ENCODE measurements at regions not wholly inside any gene's neighbourhood (a gene's known extent, or its start where the extent isn't known, plus 50 kb on each side); places are given as distances from the start of the nearest gene placed in this dataset.

DNA sequence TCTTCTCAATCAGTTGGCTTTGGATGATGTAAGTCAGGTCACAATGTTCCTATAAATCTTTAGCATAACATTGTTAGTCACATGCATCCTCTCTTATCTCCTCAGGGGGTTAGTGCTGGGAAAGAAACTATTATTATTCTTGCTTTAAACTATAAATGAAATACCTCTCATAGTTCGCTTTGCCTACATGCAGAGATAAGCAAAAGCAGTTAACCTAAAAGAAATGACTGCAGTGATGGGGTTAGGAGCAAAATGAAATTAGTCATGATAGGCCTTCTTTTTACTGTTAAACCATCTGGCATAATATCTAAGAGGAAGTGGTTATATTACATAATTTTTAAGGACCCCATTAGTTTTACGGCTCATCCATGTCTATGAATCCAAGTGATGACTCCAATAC lies 91.7 kb upstream of the IGSF10 start:
- Histone ChIP-seq H3K4me1 (ENCODE audit: control insufficient read depth in 2 of 2, insufficient read depth in 2 of 2, low read length in 2 of 2) (no peaks in the 10 kb centered on the region), H3K36me3 (ENCODE audit: control insufficient read depth in 2 of 2, insufficient read depth in 2 of 2, low read length in 1 of 2) (no peaks in the 10 kb centered on the region), H3K27me3 (ENCODE audit: control insufficient read depth in 2 of 2, insufficient read depth in 1 of 2, low read length in 1 of 2) (no peaks in the 10 kb centered on the region), H3K4me3 (ENCODE audit: low read length in 2 of 2) (no peak overlapping the region), H3K27ac (ENCODE audit: low read depth in 1 of 2, low read length in 1 of 2) (no peak overlapping the region), H3K9me3 (ENCODE audit: control insufficient read depth in 2 of 2, insufficient read depth in 1 of 2, low read length in 1 of 2) (no peaks in the 10 kb centered on the region)
- DNase-seq (ENCODE audit: low read depth in 6 of 9, low spot score in 9 of 9): no peak
- WGBS: 98% methylated on average over 2 of the region's 2 CpGs

DNA sequence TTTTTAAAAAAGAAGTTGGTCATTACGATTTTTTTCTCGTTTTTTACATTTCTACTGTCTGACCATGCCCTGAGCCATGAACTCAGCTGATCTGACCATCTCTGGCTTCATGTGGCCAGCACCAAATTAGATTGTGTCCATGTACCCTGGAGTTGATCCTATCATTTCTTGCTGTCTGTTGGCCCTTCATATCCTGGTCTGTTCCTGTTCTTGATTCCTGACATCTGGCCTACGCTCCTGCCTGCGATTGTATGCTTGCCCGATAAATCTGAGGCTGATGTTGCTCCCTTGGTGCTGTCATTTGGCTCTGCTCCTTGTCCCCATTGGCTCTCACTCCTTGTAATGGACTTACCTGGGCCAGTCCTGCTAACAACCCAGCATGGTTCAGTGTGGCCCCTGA lies 89.8 kb upstream of the IGSF10 start:
- H3K4me3 ChIP-seq (ENCODE audit: low read length in 2 of 2): no peak overlapping the region
- H3K36me3 ChIP-seq (ENCODE audit: control insufficient read depth in 2 of 2, insufficient read depth in 2 of 2, low read length in 1 of 2): no peaks in the 10 kb centered on the region
- WGBS: 95% methylated on average over 5 of the region's 5 CpGs
- no peak overlapping the region for H3K27ac ChIP-seq (ENCODE audit: low read depth in 1 of 2, low read length in 1 of 2)
- no peaks in the 10 kb centered on the region for H3K4me1 ChIP-seq (ENCODE audit: control insufficient read depth in 2 of 2, insufficient read depth in 2 of 2, low read length in 2 of 2)
- no peaks in the 10 kb centered on the region for H3K27me3 ChIP-seq (ENCODE audit: control insufficient read depth in 2 of 2, insufficient read depth in 1 of 2, low read length in 1 of 2)
- DNase-seq (ENCODE audit: low read depth in 6 of 9, low spot score in 9 of 9): no peak
- H3K9me3 ChIP-seq (ENCODE audit: control insufficient read depth in 2 of 2, insufficient read depth in 1 of 2, low read length in 1 of 2): no peaks in the 10 kb centered on the region

DNA sequence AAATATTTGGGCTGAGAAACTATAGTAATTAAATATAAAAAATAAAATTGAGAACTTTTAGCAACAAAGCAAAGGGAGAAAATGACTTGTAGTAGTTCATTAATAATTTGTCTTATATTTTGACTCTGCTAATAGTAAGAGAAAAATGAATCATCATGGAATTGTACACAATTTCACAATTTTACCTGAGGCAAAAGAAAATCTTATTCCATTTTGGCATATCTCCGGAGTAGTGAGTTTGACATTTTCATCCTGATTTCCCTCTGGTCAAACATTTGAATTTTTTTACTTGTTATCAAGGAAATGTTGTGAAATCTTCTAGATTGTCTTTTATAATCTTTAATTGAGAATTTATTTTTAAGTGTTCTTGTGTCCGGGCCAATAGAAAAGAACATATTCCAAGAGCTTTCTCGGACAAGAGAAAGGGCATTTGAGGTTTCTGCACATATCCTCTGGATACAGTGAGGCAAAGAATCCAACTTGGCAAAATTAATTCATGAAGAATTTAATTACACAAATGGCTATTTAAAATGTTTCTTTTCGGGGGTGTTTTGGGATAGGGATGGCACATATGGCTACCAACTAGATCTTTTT lies 89.3 kb upstream of the IGSF10 start:
- Histone ChIP-seq H3K4me3 (ENCODE audit: low read length in 2 of 2) (no peak overlapping the region), H3K9me3 (ENCODE audit: control insufficient read depth in 2 of 2, insufficient read depth in 1 of 2, low read length in 1 of 2) (no peaks in the 10 kb centered on the region), H3K36me3 (ENCODE audit: control insufficient read depth in 2 of 2, insufficient read depth in 2 of 2, low read length in 1 of 2) (no peaks in the 10 kb centered on the region), H3K27me3 (ENCODE audit: control insufficient read depth in 2 of 2, insufficient read depth in 1 of 2, low read length in 1 of 2) (no peaks in the 10 kb centered on the region), H3K4me1 (ENCODE audit: control insufficient read depth in 2 of 2, insufficient read depth in 2 of 2, low read length in 2 of 2) (no peaks in the 10 kb centered on the region), H3K27ac (ENCODE audit: low read depth in 1 of 2, low read length in 1 of 2) (no peak overlapping the region)
- DNase-seq (ENCODE audit: low read depth in 6 of 9, low spot score in 9 of 9): no peak
- 95% methylated on average over 4 of the region's 4 CpGs for WGBS

DNA sequence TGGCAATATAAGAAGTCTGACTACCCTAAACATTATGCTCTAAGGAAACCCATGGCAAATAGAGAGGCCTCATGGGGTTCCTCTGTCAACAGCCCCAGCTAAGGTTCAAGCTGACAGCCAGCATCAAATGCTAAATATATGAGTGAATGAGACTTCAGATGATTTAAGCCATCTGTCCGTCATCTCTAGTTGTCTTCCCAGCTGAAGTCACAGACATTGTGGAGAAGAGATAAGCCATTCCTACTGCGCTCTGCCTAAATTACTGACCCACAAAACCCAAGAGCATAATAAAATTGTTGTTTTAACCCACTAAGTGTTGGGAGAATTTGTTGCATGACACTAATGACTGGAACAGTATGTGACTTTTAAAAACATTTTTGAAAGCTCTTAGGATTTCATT lies 87.3 kb upstream of the IGSF10 start:
- H3K4me1 ChIP-seq (ENCODE audit: control insufficient read depth in 2 of 2, insufficient read depth in 2 of 2, low read length in 2 of 2): no peaks in the 10 kb centered on the region
- H3K9me3 ChIP-seq (ENCODE audit: control insufficient read depth in 2 of 2, insufficient read depth in 1 of 2, low read length in 1 of 2): no peaks in the 10 kb centered on the region
- H3K36me3 ChIP-seq (ENCODE audit: control insufficient read depth in 2 of 2, insufficient read depth in 2 of 2, low read length in 1 of 2): no peaks in the 10 kb centered on the region
- no peaks in the 10 kb centered on the region for H3K27me3 ChIP-seq (ENCODE audit: control insufficient read depth in 2 of 2, insufficient read depth in 1 of 2, low read length in 1 of 2)
- no peak overlapping the region for H3K27ac ChIP-seq (ENCODE audit: low read depth in 1 of 2, low read length in 1 of 2)
- H3K4me3 ChIP-seq (ENCODE audit: low read length in 2 of 2): no peak overlapping the region
- WGBS: 92% methylated on average over 2 of the region's 2 CpGs
- no peak for DNase-seq (ENCODE audit: low read depth in 6 of 9, low spot score in 9 of 9)

DNA sequence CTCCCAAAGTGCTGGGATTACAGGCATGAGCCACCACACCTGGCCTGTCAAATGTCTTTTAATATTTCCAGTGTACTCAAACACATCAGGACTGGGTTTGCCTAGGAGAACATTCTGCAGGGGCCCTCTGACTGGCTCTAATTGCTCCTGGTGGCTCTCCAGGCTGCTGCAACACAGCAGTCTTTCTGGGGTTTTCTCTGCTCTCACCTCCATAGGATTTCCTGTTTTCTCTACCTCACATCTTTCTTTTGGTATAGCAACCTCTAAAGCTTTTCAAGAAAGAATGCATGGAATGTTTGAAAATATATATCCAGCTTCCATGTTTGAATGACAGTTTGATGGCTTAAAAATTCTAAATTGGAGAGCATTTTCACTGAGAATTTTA lies 83.3 kb upstream of the IGSF10 start:
- Histone ChIP-seq H3K36me3 (ENCODE audit: control insufficient read depth in 2 of 2, insufficient read depth in 2 of 2, low read length in 1 of 2) (no peaks in the 10 kb centered on the region), H3K27me3 (ENCODE audit: control insufficient read depth in 2 of 2, insufficient read depth in 1 of 2, low read length in 1 of 2) (no peaks in the 10 kb centered on the region), H3K9me3 (ENCODE audit: control insufficient read depth in 2 of 2, insufficient read depth in 1 of 2, low read length in 1 of 2) (no peaks in the 10 kb centered on the region), H3K4me3 (ENCODE audit: low read length in 2 of 2) (no peak overlapping the region), H3K4me1 (ENCODE audit: control insufficient read depth in 2 of 2, insufficient read depth in 2 of 2, low read length in 2 of 2) (no peaks in the 10 kb centered on the region), H3K27ac (ENCODE audit: low read depth in 1 of 2, low read length in 1 of 2) (no peak overlapping the region)
- DNase-seq (ENCODE audit: low read depth in 6 of 9, low spot score in 9 of 9): no peak

DNA sequence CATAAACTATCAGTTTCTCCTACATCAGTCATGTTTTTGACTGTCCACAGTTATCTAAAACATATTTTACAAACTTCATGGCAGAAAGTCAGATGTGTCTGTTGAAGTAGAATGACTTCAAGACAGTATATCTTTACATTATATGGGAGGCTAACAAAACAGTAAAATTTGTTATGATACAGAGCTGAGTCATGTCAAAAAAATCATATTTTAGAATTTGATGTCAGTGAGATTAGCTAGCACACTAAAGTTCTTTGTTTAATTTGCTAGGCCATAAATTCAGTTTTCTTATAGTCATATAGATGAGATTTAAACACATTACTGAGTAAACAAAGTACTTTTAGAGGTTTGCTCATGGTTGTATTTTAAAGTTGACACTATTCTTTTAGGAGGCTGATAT lies 80.3 kb upstream of the IGSF10 start:
- Histone ChIP-seq H3K4me1 (ENCODE audit: control insufficient read depth in 2 of 2, insufficient read depth in 2 of 2, low read length in 2 of 2) (no peaks in the 10 kb centered on the region), H3K36me3 (ENCODE audit: control insufficient read depth in 2 of 2, insufficient read depth in 2 of 2, low read length in 1 of 2) (no peaks in the 10 kb centered on the region), H3K27me3 (ENCODE audit: control insufficient read depth in 2 of 2, insufficient read depth in 1 of 2, low read length in 1 of 2) (no peaks in the 10 kb centered on the region), H3K4me3 (ENCODE audit: low read length in 2 of 2) (no peak overlapping the region), H3K9me3 (ENCODE audit: control insufficient read depth in 2 of 2, insufficient read depth in 1 of 2, low read length in 1 of 2) (no peaks in the 10 kb centered on the region), H3K27ac (ENCODE audit: low read depth in 1 of 2, low read length in 1 of 2) (no peak overlapping the region)
- no peak for DNase-seq (ENCODE audit: low read depth in 6 of 9, low spot score in 9 of 9)

DNA sequence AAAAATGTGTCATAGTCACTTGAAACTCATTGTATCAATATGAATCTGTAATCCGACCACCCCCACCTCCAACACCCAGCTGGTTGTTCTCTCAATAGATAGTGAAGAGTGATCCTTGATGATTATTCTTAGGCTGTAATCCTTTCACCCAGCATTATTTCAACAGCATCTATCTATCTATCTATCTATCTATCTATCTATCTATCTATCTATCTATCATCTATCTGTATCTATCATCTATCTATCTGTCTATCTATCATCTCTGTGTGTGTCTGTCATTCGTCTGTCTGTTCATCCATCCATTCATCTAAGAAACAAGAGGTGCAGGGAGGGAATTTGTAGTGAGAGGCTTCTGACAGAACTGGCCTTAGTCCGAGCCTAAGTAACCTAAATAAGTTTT lies 78.7 kb upstream of the IGSF10 start:
- H3K27ac ChIP-seq (ENCODE audit: low read depth in 1 of 2, low read length in 1 of 2): no peak overlapping the region
- no peak overlapping the region for H3K4me3 ChIP-seq (ENCODE audit: low read length in 2 of 2)
- 95% methylated on average over 3 of the region's 3 CpGs for WGBS
- H3K27me3 ChIP-seq (ENCODE audit: control insufficient read depth in 2 of 2, insufficient read depth in 1 of 2, low read length in 1 of 2): no peaks in the 10 kb centered on the region
- DNase-seq (ENCODE audit: low read depth in 6 of 9, low spot score in 9 of 9): no peak
- no peaks in the 10 kb centered on the region for H3K4me1 ChIP-seq (ENCODE audit: control insufficient read depth in 2 of 2, insufficient read depth in 2 of 2, low read length in 2 of 2)
- H3K36me3 ChIP-seq (ENCODE audit: control insufficient read depth in 2 of 2, insufficient read depth in 2 of 2, low read length in 1 of 2): no peaks in the 10 kb centered on the region
- no peaks in the 10 kb centered on the region for H3K9me3 ChIP-seq (ENCODE audit: control insufficient read depth in 2 of 2, insufficient read depth in 1 of 2, low read length in 1 of 2)

DNA sequence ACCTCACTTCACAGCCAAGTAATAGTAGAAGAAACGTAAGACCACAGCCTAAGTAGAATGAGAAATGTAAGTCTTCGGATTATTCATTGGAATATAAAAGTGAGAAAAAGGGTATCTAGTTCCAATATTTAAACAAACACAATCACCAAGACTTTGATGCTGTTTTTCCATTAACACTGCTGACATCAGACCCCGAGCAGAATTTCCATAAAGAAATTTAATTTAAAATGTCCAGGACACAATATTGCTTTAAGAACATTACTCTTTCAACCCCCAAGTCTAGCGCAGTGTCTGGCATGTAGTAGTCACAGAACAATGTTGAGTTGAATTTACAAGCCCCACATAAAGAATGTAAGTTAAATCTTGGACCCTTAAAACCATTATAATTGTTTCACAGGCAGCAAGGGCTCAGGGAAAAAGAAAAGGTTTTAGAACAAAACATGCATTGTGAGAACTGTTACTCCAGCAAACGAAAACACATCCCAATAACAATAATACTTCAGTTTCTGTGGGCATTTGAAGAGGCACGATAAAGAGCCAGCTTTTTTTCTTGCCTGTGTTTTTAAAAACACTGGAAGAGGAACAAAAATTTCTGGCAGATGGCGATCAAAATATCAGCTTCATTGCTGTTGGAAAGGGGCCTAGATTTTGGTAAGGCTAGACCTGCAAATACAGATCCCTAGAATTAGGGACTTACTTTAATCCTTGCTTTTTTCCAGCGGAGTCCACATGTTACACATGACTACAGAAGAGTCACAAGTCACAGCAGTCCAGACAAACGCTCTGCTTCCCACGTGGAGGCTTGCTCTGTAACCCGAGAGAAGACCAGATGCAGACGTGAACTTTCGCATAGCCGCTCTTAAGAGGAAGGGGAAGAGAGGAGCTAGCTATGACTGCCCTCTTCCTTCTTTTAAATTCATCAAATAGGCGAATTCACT lies 77.9 kb upstream of the IGSF10 start:
- WGBS: 81% methylated on average over 15 of the region's 15 CpGs
- Histone ChIP-seq H3K4me3 (ENCODE audit: low read length in 2 of 2) (no peak overlapping the region), H3K36me3 (ENCODE audit: control insufficient read depth in 2 of 2, insufficient read depth in 2 of 2, low read length in 1 of 2) (no peaks in the 10 kb centered on the region), H3K9me3 (ENCODE audit: control insufficient read depth in 2 of 2, insufficient read depth in 1 of 2, low read length in 1 of 2) (no peaks in the 10 kb centered on the region), H3K4me1 (ENCODE audit: control insufficient read depth in 2 of 2, insufficient read depth in 2 of 2, low read length in 2 of 2) (no peaks in the 10 kb centered on the region), H3K27me3 (ENCODE audit: control insufficient read depth in 2 of 2, insufficient read depth in 1 of 2, low read length in 1 of 2) (no peaks in the 10 kb centered on the region), H3K27ac (ENCODE audit: low read depth in 1 of 2, low read length in 1 of 2) (peak overlapping the region in 1 of 2 donors; percentile 10)
- DNase-seq (ENCODE audit: low read depth in 6 of 9, low spot score in 9 of 9): peak in 2 of 9 donors; percentile 4 to 22

DNA sequence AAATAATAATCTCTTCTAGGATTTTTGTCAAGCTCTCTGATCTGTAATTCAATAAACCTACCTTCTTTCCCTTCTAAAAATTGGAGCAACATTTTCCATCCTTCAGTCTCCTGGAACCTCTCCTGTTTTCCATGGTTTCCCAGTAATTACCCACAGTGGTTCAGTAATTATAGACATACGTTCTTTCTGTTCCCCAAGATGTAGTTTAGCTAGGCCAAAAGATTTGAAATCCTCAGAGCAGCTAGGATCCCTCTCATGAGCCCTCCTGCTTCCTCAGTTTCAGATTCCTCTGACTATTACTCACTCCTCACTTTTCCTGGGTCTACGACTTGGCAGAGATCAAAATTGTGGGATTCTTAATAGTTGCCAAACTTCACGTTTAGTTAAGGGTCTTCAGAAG lies 76.9 kb upstream of the IGSF10 start:
- no peaks in the 10 kb centered on the region for H3K27me3 ChIP-seq (ENCODE audit: control insufficient read depth in 2 of 2, insufficient read depth in 1 of 2, low read length in 1 of 2)
- H3K27ac ChIP-seq (ENCODE audit: low read depth in 1 of 2, low read length in 1 of 2): no peak overlapping the region
- 90% methylated on average over 3 of the region's 3 CpGs for whole genome bisulfite sequencing
- no peak overlapping the region for H3K4me3 ChIP-seq (ENCODE audit: low read length in 2 of 2)
- H3K4me1 ChIP-seq (ENCODE audit: control insufficient read depth in 2 of 2, insufficient read depth in 2 of 2, low read length in 2 of 2): no peaks in the 10 kb centered on the region
- H3K36me3 ChIP-seq (ENCODE audit: control insufficient read depth in 2 of 2, insufficient read depth in 2 of 2, low read length in 1 of 2): no peaks in the 10 kb centered on the region
- no peak for DNase-seq (ENCODE audit: low read depth in 6 of 9, low spot score in 9 of 9)
- no peaks in the 10 kb centered on the region for H3K9me3 ChIP-seq (ENCODE audit: control insufficient read depth in 2 of 2, insufficient read depth in 1 of 2, low read length in 1 of 2)

Data from thymus (tissue), 11 donors.